Epithelial cell of esophagus (primary cell): ENCODE measurements at regions not wholly inside any gene's neighbourhood (a gene's known extent, or its start where the extent isn't known, plus 50 kb on each side); places are given as distances from the start of the nearest gene placed in this dataset.
"Not testable (repeated sequence)": the region's sequence is repeated elsewhere in the genome, so short reads cannot be mapped to it uniquely, and the experiment has no call there.

Source experiments
- DNase-seq: peaks from one replicate; pipeline ENCODE4 v3.0.0; 2010; ENCODE audit warnings: low read depth
- H3K4me3 ChIP-seq: 2 replicates; pipeline ENCODE4 v1.5.1; 2011; ENCODE audit warnings: mild to moderate bottlenecking, low read length, control low read depth
- TF ChIP-seq, protein P1 (sequence below): IDR thresholded peaks from 2 replicates; pipeline ENCODE4 v1.5.1; 2011; ENCODE audit warnings: low read depth, mild to moderate bottlenecking, low read length, control low read depth, inconsistent platforms; ENCODE audit not compliant: insufficient read depth; ENCODE audit errors: missing control alignments

DNA sequence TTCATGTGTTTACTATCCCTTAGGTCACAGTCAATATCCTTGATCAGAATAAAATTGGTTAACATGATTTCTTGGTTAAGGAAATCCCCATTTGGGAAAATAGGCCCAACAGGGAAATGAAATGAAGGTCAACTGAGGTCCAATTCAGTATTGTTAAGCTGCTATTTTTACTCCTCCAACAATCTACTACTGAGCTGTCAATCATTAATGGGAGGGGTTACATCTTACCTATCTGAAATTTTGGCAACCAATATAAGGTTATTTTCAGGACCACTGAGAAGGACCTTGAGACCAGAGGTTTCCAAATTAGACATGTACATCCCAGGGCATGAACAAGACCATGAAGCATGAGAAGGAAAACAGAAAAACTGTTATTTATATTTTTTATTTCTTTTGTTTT, 64.2 kb upstream of the ALG13 start:
- TF ChIP-seq, protein P1, sequence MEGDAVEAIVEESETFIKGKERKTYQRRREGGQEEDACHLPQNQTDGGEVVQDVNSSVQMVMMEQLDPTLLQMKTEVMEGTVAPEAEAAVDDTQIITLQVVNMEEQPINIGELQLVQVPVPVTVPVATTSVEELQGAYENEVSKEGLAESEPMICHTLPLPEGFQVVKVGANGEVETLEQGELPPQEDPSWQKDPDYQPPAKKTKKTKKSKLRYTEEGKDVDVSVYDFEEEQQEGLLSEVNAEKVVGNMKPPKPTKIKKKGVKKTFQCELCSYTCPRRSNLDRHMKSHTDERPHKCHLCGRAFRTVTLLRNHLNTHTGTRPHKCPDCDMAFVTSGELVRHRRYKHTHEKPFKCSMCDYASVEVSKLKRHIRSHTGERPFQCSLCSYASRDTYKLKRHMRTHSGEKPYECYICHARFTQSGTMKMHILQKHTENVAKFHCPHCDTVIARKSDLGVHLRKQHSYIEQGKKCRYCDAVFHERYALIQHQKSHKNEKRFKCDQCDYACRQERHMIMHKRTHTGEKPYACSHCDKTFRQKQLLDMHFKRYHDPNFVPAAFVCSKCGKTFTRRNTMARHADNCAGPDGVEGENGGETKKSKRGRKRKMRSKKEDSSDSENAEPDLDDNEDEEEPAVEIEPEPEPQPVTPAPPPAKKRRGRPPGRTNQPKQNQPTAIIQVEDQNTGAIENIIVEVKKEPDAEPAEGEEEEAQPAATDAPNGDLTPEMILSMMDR: no peak
- DNase-seq: no peak
- no peak overlapping the region for H3K4me3 ChIP-seq

DNA sequence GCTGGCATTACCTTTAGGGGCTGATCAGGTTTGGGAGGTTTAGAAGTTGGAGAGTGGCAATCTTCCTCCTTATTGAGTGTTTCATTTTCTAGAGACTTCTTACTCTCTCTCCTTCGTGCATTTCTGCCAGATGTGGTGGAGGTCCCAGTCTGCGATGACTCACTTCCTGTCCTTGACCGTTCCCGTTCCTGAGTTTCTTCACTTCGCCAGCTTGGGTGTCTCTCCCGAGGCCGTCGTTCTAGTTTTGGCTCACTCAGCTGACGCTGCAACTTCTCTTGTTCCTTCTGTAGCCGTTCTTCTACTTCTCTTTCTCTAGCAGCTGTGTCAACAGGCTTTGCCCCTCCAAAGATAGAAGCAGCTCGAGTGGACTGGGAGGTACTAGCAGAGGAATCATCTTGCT, 60.9 kb upstream of the ALG13 start:
- DNase-seq: not testable (repeated sequence)

DNA sequence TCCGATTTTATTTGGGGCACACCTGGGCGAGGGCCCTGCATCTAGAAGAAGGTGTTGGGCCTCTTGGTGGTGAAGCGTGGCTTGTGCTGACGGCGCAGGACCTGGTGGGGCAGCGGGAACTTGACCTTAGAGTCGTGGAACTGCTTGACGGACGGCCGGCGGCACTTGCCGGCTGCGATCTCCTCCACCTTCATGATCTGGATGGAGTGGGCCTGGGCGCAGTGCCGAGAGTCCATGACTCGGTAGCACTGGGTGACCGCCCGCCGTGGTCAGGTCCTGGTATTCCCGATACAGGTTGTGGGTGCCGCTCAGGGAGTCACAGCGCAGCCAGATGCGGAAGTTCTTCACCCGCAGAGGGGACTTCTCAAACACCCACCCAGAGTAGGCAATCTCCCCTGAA, 56.8 kb upstream of the ALG13 start:
- TF ChIP-seq, protein P1: no peak
- no peak overlapping the region for H3K4me3 ChIP-seq
- no peak for DNase-seq

More for the DNA sequence above, 60.9 kb upstream of the ALG13 start:
- not testable (repeated sequence) for H3K4me3 ChIP-seq

DNA sequence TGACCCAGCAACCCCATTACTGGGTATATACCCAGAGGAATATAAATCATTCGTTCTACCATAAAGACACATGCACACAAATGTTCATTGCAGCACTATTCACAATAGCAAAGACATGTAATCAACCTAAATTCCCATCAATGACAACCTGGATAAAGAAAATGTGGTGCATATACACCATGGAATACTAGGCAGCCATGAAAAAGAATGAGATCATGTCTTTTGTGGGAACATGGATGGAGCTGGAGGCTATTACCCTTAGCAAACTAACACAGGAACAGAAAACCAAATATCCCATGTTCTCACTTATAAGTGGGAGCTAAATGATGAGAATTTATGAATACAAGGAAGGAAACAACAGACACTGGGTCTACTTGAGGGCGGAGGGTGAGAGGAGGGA, 53.7 kb upstream of the ALG13 start:
- DNase-seq, H3K4me3 ChIP-seq: not testable (repeated sequence)
